Urothelium cell line (cell line): ENCODE measurements at regions not wholly inside any gene's neighbourhood (a gene's known extent, or its start where the extent isn't known, plus 50 kb on each side); places are given as distances from the start of the nearest gene placed in this dataset.
"Not testable (repeated sequence)": the region's sequence is repeated elsewhere in the genome, so short reads cannot be mapped to it uniquely, and the experiment has no call there.

Source experiments
- DNase-seq: peaks from one replicate; pipeline ENCODE4 v3.0.0; 2011; ENCODE audit warnings: low spot score, mixed read lengths
- FAIRE-seq: peaks from 2 replicates; lab custom pipeline; 2011; peaks lifted over from hg19 to GRCh38; lab: Jason Lieb, UNC

GRCh38 chr5:148880197-148880596 is 53.8 kb downstream of the ADRB2 start:
- no peak for FAIRE-seq
- no peak for DNase-seq

- no peak for DNase-seq
- FAIRE-seq = no peak
Measured at GRCh38 chr5:148880696-148881095, 54.3 kb downstream of the ADRB2 start.

- DNase-seq = no peak
Measured at GRCh38 chr5:148882332-148882731, 55.9 kb downstream of the ADRB2 start.

GRCh38 chr5:148884339-148885020 is 58.1 kb downstream of the ADRB2 start:
- FAIRE-seq = no peak
- DNase-seq = no peak

More at GRCh38 chr5:148882332-148882731, 55.9 kb downstream of the ADRB2 start:
- no peak for FAIRE-seq

- FAIRE-seq (no peak), DNase-seq (no peak)
Measured at GRCh38 chr5:148887123-148887881, 60.9 kb downstream of the ADRB2 start.

GRCh38 chr5:148889936-148890335 is 63.5 kb downstream of the ADRB2 start:
- DNase-seq, FAIRE-seq: not testable (repeated sequence)

- DNase-seq, FAIRE-seq: not testable (repeated sequence)
Measured at GRCh38 chr5:148895441-148895840, 69.0 kb downstream of the ADRB2 start.

- DNase-seq = no peak
- peak; percentile 77 for FAIRE-seq
Measured at GRCh38 chr5:148897842-148898241, 71.4 kb downstream of the ADRB2 start.

GRCh38 chr5:148898413-148899075 is 72.1 kb downstream of the ADRB2 start:
- no peak for DNase-seq
- FAIRE-seq = no peak

- FAIRE-seq = no peak
- no peak for DNase-seq
Measured at GRCh38 chr5:148899993-148900392, 73.6 kb downstream of the ADRB2 start.

- no peak for FAIRE-seq
- no peak for DNase-seq
Measured at GRCh38 chr5:148902478-148902877, 76.1 kb downstream of the ADRB2 start.

- FAIRE-seq = no peak
Measured at GRCh38 chr5:148903587-148903986, 77.2 kb downstream of the ADRB2 start.

GRCh38 chr5:148904440-148904839 is 78.0 kb downstream of the ADRB2 start:
- no peak for FAIRE-seq
- DNase-seq = no peak

More at GRCh38 chr5:148903587-148903986, 77.2 kb downstream of the ADRB2 start:
- DNase-seq = no peak

- FAIRE-seq (no peak), DNase-seq (no peak)
Measured at GRCh38 chr5:148905541-148905940, 79.1 kb downstream of the ADRB2 start.

- FAIRE-seq = no peak
- no peak for DNase-seq
Measured at GRCh38 chr5:148906968-148907367, 80.6 kb downstream of the ADRB2 start.

- no peak for FAIRE-seq
Measured at GRCh38 chr5:148909040-148909439, 82.6 kb downstream of the ADRB2 start.

GRCh38 chr5:148909766-148910165 is 83.4 kb downstream of the ADRB2 start:
- FAIRE-seq (no peak), DNase-seq (no peak)

More at GRCh38 chr5:148909040-148909439, 82.6 kb downstream of the ADRB2 start:
- no peak for DNase-seq

GRCh38 chr5:148910216-148910615 is 83.8 kb downstream of the ADRB2 start:
- DNase-seq (peak; percentile 49), FAIRE-seq (no peak)

GRCh38 chr5:148910686-148911361 is 84.4 kb downstream of the ADRB2 start:
- FAIRE-seq (peak; percentile 90), DNase-seq (peak; percentile 85)

GRCh38 chr5:148911386-148911785 is 85.0 kb downstream of the ADRB2 start:
- FAIRE-seq = no peak
- no peak for DNase-seq

GRCh38 chr5:148912146-148912545 is 85.7 kb downstream of the ADRB2 start:
- FAIRE-seq (no peak), DNase-seq (no peak)
